GM23338 (cell line): ENCODE measurements at regions not wholly inside any gene's neighbourhood (a gene's known extent, or its start where the extent isn't known, plus 50 kb on each side); places are given as distances from the start of the nearest gene placed in this dataset.

Experiments used
- CREB1 ChIP-seq: fragments of 250-450 bp; sonication (Bioruptor Pico); IDR thresholded peaks from 2 replicates; pipeline ENCODE4 v1.5.0; 2020; ENCODE audit warnings: low read depth, mild to moderate bottlenecking, moderate library complexity
- CTCF ChIP-seq, 2 experiments: fragments of 200-600 bp in 1 of 2; sonication (generic) in 1 of 2; conservative IDR thresholded peaks; 2 replicates each; pipeline versions ENCODE4 v1.5.1 to v1.6.1; 2016 to 2017; ENCODE audit warnings: antibody characterized with exemption in 2 of 2, low read depth in 2 of 2, mild to moderate bottlenecking in 2 of 2, moderate library complexity in 1 of 2
- ETS1 ChIP-seq: IDR thresholded peaks from 2 replicates; pipeline ENCODE4 v1.6.1; 2016; ENCODE audit warnings: antibody characterized with exemption
- EZH2 ChIP-seq: fragments of 200-600 bp; sonication (generic); IDR thresholded peaks from one replicate; pipeline ENCODE4 v1.8.0; 2017; ENCODE audit warnings: antibody characterized with exemption, mild to moderate bottlenecking, low read depth; ENCODE audit not compliant: unreplicated experiment
- EZH2phosphoT487 ChIP-seq: fragments of 200-600 bp; sonication (generic); IDR thresholded peaks from one replicate; pipeline ENCODE4 v1.8.1; 2018; ENCODE audit warnings: antibody characterized with exemption; ENCODE audit not compliant: unreplicated experiment
- JUNB ChIP-seq: IDR thresholded peaks from one replicate; pipeline ENCODE4 v1.6.1; 2016; ENCODE audit warnings: antibody characterized with exemption; ENCODE audit not compliant: unreplicated experiment
- NANOG ChIP-seq: IDR thresholded peaks from 2 replicates; pipeline ENCODE4 v1.6.1; 2016; ENCODE audit warnings: antibody characterized with exemption, borderline replicate concordance
- POLR2AphosphoS5 ChIP-seq: IDR thresholded peaks from 2 replicates; pipeline ENCODE4 v1.6.1; 2016; ENCODE audit warnings: antibody characterized with exemption, low read depth
- REST ChIP-seq: IDR thresholded peaks from one replicate; pipeline ENCODE4 v1.6.1; 2018; ENCODE audit warnings: antibody characterized with exemption; ENCODE audit not compliant: unreplicated experiment
- STAT1 ChIP-seq: IDR thresholded peaks from one replicate; pipeline ENCODE4 v1.6.1; 2016; ENCODE audit warnings: antibody characterized with exemption; ENCODE audit not compliant: unreplicated experiment
- ZNF331 ChIP-seq: fragments of 250-450 bp; sonication (Bioruptor Pico); IDR thresholded peaks from 2 replicates; pipeline ENCODE4 v1.5.0; 2020; ENCODE audit warnings: low read depth, mild to moderate bottlenecking, moderate library complexity
- ZNF462 ChIP-seq: fragments of 250-450 bp; sonication (Bioruptor Pico); IDR thresholded peaks from 2 replicates; pipeline ENCODE4 v1.5.0; 2020; ENCODE audit warnings: mild to moderate bottlenecking, moderate library complexity

GRCh38 chrX:150085881-150086280 is 147.6 kb upstream of the EOLA2 start:
- TF ChIP-seq EZH2 (no peak), CTCF (conservative IDR thresholded peaks at IDR 0.05; ENCODE audit: low read depth in 2 of 2) (no peak), ZNF331 (CRISPR knock-in tag) (no peak), POLR2AphosphoS5 (no peak), CREB1 (CRISPR knock-in tag) (no peak), JUNB (no peak), EZH2phosphoT487 (no peak), REST (no peak), STAT1 (no peak), ETS1 (no peak), ZNF462 (CRISPR knock-in tag) (no peak), NANOG (no peak)
